GM10248 (cell line): ENCODE measurements at regions not wholly inside any gene's neighbourhood (a gene's known extent, or its start where the extent isn't known, plus 50 kb on each side); places are given as distances from the start of the nearest gene placed in this dataset.
"Not testable (repeated sequence)": the region's sequence is repeated elsewhere in the genome, so short reads cannot be mapped to it uniquely, and the experiment has no call there.

Source experiments
- CTCF ChIA-PET: fragments of 300-600 bp; sonication (Branson Sonifier 250); formaldehyde crosslinking; extraction: SDS; loops from one replicate; lab custom pipeline; 2021; ENCODE audit warnings: antibody characterized with exemption; lab: Yijun Ruan, JAX
- POLR2A ChIA-PET: fragments of 350-650 bp; sonication (Branson Sonifier 250); formaldehyde crosslinking; extraction: SDS; loops from one replicate; lab custom pipeline; 2020; ENCODE audit warnings: antibody characterized with exemption; lab: Yijun Ruan, JAX
- DNase-seq: peaks from one replicate; pipeline ENCODE4 v3.0.0; 2012; ENCODE audit errors: extremely low spot score
- CTCF ChIP-seq: IDR thresholded peaks from 2 replicates; pipeline ENCODE4 v1.5.1; 2012; ENCODE audit warnings: mild to moderate bottlenecking, low read depth; ENCODE audit errors: extremely low read depth, missing control alignments, control extremely low read depth

- DNase-seq = no peak
- TF ChIP-seq CTCF = no peak
- POLR2A ChIA-PET = no interaction called here
- CTCF ChIA-PET = no interaction called here
These were observed 279.2 kb upstream of the DPP6 start for GRCh38 chr7:153772966-153773365.

GRCh38 chr7:153776940-153777339 lies 275.3 kb upstream of the DPP6 start:
- DNase-seq, POLR2A ChIA-PET, CTCF ChIA-PET: not testable (repeated sequence)

DNA sequence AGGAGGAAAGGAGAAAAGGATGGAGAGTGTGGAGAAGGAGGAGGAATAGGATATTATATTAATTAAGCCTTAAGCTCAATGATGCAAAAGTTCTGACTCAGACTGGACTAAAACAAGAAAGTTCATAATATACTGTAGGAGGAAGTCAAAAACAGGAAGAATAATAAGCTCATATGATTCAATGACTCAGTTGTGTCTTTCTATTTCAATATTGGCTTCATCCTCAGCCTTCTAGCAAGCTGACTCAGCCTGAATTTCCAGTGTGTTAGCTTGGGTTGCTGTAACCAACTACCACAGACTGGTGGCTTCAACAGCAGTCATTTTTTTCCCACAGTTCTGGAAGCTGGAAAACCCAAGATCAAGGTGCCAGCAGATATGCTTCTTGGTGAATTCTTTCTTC lies 254.8 kb upstream of the DPP6 start:
- POLR2A ChIA-PET, DNase-seq, CTCF ChIA-PET: not testable (repeated sequence)

DNA sequence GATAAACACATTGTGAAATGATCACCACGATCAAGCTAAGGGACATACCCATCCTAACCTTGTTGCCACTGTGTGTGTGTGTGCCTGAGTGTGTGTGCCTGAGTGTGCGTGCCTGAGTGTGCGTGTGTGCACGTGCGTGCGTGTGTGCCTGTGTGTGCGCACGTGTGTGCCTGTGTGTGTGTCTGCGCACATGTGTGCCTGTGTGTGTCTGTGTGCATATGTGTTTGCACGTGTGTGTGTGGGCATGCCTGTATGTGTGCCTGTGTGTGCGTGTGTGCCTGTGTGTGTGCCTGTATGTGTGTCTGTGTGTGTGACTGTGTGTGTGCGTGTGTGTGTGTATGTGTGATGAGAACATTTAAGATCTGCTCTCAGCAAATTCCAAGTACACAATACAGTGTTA lies 244.1 kb upstream of the DPP6 start:
- TF ChIP-seq CTCF = no peak
- no peak for DNase-seq
- ChIA-PET CTCF (no interaction called here), POLR2A (no interaction called here)

GRCh38 chr7:153829525-153829924 lies 222.7 kb upstream of the DPP6 start:
- no peak for DNase-seq
- no peak for TF ChIP-seq CTCF
- CTCF ChIA-PET = interaction anchor here (1.0 to 1.1 kb wide), 2 partner anchors 10 to 13 kb away, joined by 3 to 4 read pairs; no protein-coding TSS in a partner anchor
- POLR2A ChIA-PET = no interaction called here

GRCh38 chr7:153832160-153832559 lies 220.0 kb upstream of the DPP6 start:
- ChIA-PET POLR2A (no interaction called here), CTCF (no interaction called here)
- no peak for TF ChIP-seq CTCF
- no peak for DNase-seq

GRCh38 chr7:153835103-153835502 lies 217.1 kb upstream of the DPP6 start:
- ChIA-PET POLR2A (no interaction called here), CTCF (no interaction called here)
- TF ChIP-seq CTCF = no peak
- no peak for DNase-seq

- no peak for DNase-seq
- TF ChIP-seq CTCF = no peak
- POLR2A ChIA-PET = no interaction called here
- CTCF ChIA-PET = no interaction called here
These were observed 216.4 kb upstream of the DPP6 start for GRCh38 chr7:153835712-153836265.
